ENCODE measurements at regions not wholly inside any gene's neighbourhood (a gene's known extent, or its start where the extent isn't known, plus 50 kb on each side); places are given as distances from the start of the nearest gene placed in this dataset.

- DNase-seq (ENCODE audit: low spot score), result no peak
- intact Hi-C loops (cut with DNase I), result no loop called here
- no peak for ATAC-seq
Measured at GRCh38 chr14:98816720-98817119, 455.3 kb downstream of the BCL11B start.

DNA sequence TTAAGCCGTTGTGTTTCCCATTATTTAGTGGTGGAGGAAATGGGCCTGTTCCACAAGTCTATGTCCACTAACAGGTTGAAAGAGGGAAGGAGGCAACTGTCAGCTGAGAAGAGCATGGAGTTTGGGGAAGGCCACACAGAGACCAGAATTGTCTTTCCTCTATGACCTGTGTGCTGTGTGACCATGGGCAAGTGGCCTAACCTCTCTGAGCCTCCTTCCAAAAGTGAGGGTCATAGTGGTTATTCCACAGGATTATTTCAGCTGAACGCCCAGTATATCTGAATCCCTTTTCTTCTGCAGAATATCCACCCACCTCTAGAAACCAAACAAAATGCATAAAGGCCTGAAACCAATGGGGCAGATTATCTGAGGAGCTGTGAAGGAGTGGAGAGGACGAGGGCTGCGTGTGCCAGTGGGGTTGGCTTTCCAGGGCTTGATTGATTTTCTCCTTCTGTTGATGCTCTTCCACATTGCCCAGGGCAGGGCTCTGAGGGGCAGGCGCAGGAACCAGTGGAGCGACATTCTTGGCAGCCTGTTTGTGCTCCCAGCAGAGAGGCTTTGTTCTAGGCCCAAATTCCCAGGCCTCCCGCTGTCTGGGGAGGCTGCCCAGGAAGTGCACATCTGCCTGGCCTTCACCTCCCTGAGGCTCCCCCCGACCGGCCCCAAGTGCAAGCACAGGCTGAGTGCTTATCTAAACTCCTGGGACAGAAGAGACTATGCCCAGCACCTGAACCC, 452.7 kb downstream of the BCL11B start:
- ATAC-seq (no peak), DNase-seq (ENCODE audit: low spot score) (no peak)
- intact Hi-C loops (cut with DNase I), result no loop called here

DNA sequence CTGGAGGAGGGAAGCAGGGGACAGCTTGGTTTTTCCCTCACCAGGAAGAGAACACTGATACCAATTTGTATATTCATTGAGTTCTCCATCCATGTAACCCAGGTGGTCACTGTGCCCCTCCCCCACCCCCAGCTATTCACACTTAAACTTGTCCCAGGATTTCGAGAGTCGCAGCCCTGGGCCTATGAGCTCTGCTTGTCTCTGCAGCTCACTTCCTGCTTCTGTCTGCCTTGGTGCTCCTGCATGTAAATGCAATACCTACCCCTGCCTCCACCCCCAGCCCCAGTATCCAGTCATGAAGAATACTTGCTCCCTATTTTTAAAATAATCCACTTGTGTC, 452.2 kb downstream of the BCL11B start:
- DNase-seq (ENCODE audit: low spot score), result no peak
- intact Hi-C loops (cut with DNase I), result no loop called here
- no peak for ATAC-seq

GRCh38 chr14:98822917-98823316, 449.1 kb downstream of the BCL11B start:
- DNase-seq (ENCODE audit: low spot score) (no peak), ATAC-seq (no peak)
- intact Hi-C loops (cut with DNase I), result no loop called here

- DNase-seq (ENCODE audit: low spot score) (no peak), ATAC-seq (no peak)
- intact Hi-C loops (cut with DNase I), result loop anchor here (2.0 kb wide), 1 partner anchor 26 kb away; no protein-coding TSS in a partner anchor
Measured at GRCh38 chr14:98826618-98827017, 445.4 kb downstream of the BCL11B start.

DNA sequence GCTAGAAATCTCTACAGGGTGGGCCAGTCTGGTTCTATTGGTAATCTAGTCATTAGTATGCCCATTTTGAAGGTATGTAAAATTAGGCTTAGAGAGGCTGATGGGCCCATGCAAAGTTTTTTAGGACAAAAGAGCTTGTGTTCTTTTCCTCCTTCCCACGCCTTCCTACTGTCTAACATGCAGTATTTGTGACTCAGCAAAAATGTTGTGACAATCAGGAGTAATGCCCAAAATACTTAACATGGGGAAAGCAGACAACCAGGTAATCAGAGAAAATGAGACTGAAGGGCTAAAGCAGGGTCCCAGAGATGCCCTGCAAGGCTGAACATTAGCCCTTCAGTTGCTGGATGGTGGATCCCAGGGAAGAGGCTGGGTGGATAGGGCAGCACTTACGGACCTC, 437.9 kb downstream of the BCL11B start:
- ATAC-seq, result no peak
- intact Hi-C loops (cut with DNase I), result no loop called here

DNA sequence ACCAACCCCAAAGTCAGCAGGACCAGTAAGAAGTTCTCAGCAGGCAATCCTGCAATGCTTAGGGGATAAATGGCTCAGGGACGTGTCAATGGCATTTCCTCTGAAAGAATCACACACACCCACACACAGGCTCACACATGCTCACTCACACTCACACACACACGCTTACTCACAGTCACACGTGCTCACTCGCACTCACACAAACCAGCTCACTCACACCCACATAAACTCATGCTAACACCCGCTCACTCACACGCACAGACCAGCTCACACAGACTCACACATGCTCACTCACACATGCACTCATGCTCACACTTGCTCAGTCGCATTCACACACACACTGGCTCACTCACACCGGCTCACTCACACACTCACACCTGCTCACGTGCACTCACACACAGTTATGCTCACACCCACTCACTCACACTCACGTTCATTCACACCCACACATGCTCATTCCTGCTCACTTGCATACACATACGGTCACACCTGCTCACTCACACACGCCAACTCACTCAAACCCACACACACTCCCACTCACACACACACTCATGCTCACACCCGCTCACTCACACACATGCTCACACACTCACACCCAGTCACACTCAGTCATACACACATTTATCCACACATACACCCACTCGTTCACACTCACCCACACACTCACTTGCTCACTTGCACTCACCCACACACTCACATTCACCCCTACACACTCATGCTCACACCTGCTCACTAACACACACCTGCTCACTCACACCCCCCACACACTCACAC, 436.8 kb downstream of the BCL11B start:
- no peak for DNase-seq (ENCODE audit: low spot score)
- intact Hi-C loops (cut with DNase I), result no loop called here
- no peak for ATAC-seq

More for the DNA sequence above, 437.9 kb downstream of the BCL11B start:
- no peak for DNase-seq (ENCODE audit: low spot score)

DNA sequence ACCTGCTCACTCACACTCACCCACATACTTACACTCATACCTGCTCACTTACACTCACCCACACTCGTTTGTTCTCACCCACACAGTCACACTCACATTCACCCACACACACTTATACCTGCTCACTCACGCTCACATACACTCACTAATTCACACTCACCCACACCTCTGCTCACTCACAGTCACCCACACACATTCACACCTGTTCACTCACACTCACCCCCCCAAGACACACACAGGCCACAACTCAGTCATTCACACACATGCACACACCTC, 436.2 kb downstream of the BCL11B start:
- intact Hi-C loops (cut with DNase I), result no loop called here
- DNase-seq (ENCODE audit: low spot score) (no peak), ATAC-seq (no peak)

DNA sequence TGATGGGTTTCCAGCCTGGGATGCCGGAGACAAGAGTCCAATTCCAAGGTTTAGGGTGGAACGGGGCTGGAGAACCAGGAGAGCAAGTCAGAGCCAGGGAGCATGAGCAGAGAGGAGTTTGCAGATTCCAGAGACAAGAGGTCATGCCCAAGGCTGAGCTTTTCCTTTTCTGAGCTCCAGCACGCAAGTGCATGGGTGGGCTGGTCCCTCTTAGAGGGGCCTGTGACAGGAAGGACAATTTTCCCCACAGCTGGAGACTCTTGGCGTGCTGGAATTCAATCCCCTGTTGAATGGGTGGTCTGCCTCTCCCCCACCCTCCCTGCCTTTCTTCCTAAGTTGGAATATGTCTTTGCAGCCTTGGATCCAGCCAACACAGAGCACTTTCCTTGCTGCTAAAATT, 431.9 kb downstream of the BCL11B start:
- ATAC-seq, result no peak
- intact Hi-C loops (cut with DNase I), result no loop called here
- no peak for DNase-seq (ENCODE audit: low spot score)

DNA sequence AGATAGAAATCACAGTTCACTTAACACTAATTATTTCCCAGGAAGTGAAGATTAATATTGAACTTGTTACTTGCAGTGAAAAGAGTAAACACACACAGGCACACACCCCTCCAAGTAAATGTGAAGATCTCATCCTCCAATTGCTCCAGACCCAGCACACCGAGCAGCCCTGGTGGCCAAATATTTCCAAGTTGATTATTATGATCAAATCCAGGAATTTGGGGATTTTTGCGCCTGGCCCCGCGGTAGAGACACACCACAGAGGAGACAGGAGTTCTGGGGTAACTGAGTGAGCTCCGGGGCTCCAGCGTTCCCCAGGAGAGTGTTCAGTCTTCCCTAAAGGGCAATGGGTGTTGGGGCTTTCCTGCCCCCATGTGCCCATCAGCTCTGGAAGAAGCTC, 431.5 kb downstream of the BCL11B start:
- ATAC-seq (no peak), DNase-seq (ENCODE audit: low spot score) (no peak)
- intact Hi-C loops (cut with DNase I), result no loop called here

GRCh38 chr14:98844456-98844855, 427.5 kb downstream of the BCL11B start:
- intact Hi-C loops (cut with DNase I), result no loop called here
- ATAC-seq (no peak), DNase-seq (ENCODE audit: low spot score) (no peak)

GRCh38 chr14:98847521-98848468, 424.2 kb downstream of the BCL11B start:
- no peak for DNase-seq (ENCODE audit: low spot score)
- ATAC-seq, result peak; percentile 92
- intact Hi-C loops (cut with DNase I), result loop anchor here (5.0 kb wide), 1 partner anchor 1990 kb away; no protein-coding TSS in a partner anchor

- ATAC-seq, result no peak
- intact Hi-C loops (cut with DNase I), result no loop called here
- no peak for DNase-seq (ENCODE audit: low spot score)
Measured at GRCh38 chr14:98853063-98853729, 418.8 kb downstream of the BCL11B start.

- DNase-seq (ENCODE audit: low spot score), result no peak
- intact Hi-C loops (cut with DNase I), result no loop called here
- no peak for ATAC-seq
Measured at GRCh38 chr14:98855926-98856715, 415.9 kb downstream of the BCL11B start.

DNA sequence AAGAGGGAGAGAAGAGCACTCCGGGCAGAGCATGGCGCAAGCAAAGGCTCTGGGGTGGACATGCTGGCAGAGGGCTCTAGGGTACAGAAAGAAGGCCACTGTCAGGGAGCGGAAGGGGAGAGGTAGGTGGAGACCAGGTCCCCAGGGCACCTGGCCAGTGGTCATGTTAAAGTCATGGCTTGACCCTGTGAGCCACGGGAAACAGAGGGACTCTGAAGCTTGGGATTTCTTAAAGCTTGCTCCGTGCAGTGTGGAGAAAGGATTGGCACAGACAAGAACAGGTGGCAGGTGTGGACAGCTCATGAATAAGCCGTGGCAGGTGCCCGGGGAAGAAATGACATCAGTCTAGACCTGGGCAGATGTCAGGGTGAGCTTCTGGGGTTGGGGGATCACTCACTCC, 413.8 kb downstream of the BCL11B start:
- intact Hi-C loops (cut with DNase I), result no loop called here
- ATAC-seq, result no peak
- no peak for DNase-seq (ENCODE audit: low spot score)

DNA sequence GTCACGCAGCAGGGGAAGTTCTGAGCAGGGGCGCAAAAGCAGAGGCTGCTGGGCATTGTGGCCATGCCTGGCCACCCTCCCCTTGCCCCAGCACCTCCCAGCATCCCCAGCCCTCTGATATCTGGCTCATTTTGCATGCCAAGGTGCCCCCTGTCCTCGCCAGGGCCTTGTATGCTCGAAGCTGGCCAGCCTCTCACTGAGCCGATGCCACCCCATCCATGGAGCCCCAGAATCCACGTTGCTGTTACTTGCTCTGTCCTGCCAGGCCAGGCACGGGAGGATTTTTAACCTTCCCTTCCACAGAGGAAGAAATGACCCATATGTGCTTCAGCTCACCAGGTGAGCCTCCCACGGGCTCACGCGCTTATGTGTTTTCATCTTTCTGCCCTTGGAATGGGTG, 413.4 kb downstream of the BCL11B start:
- DNase-seq (ENCODE audit: low spot score) (no peak), ATAC-seq (no peak)
- intact Hi-C loops (cut with DNase I), result no loop called here

DNA sequence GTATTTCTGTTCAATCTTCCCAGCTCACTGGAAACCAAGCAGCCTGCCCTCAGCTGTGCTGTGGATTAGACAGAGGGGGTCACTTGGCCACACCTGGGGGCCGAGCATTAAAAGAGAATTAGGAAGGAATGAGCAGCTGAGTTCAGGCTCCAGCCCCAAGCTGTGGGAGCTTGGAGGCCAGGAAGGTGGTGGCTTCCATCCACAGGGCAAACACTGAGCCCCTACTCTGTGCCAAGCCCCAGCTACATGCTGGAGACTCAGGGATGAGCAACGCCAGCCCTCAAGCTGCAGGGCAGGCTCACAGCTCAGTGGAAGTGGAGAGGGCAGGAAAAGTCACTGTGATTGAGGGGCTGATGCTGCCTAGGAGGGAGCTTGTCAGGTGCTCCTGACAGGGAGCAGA, 412.7 kb downstream of the BCL11B start:
- no peak for DNase-seq (ENCODE audit: low spot score)
- ATAC-seq, result no peak
- intact Hi-C loops (cut with DNase I), result no loop called here

- DNase-seq (ENCODE audit: low spot score) (no peak), ATAC-seq (no peak)
- intact Hi-C loops (cut with DNase I), result no loop called here
Measured at GRCh38 chr14:98864211-98864610, 407.8 kb downstream of the BCL11B start.

GRCh38 chr14:98867146-98867545, 404.9 kb downstream of the BCL11B start:
- ATAC-seq (no peak), DNase-seq (ENCODE audit: low spot score) (no peak)
- intact Hi-C loops (cut with DNase I), result no loop called here
